GM21576 (cell line): ENCODE measurements at regions not wholly inside any gene's neighbourhood (a gene's known extent, or its start where the extent isn't known, plus 50 kb on each side); places are given as distances from the start of the nearest gene placed in this dataset.

Source experiments
- ATAC-seq: cut with Tn5 transposase; IDR thresholded peaks from one replicate; pipeline ENCODE4 v1.9.1; 2021; ENCODE audit warnings: mild to moderate bottlenecking, moderate library complexity; ENCODE audit not compliant: unreplicated experiment

GRCh38 chr15:69828181-69828828, 269.4 kb downstream of the TLE3 start:
- no peak for ATAC-seq

GRCh38 chr15:69829974-69830373, 267.7 kb downstream of the TLE3 start:
- ATAC-seq: no peak

- no peak for ATAC-seq
Observed at GRCh38 chr15:69830430-69830829, 267.3 kb downstream of the TLE3 start.

GRCh38 chr15:69830876-69831275, 266.8 kb downstream of the TLE3 start:
- ATAC-seq: no peak

GRCh38 chr15:69834267-69834666, 263.4 kb downstream of the TLE3 start:
- no peak for ATAC-seq

- no peak for ATAC-seq
Observed at GRCh38 chr15:69834761-69835160, 263.0 kb downstream of the TLE3 start.

- no peak for ATAC-seq
Observed at GRCh38 chr15:69836048-69836447, 261.7 kb downstream of the TLE3 start.

GRCh38 chr15:69836526-69837230, 261.0 kb downstream of the TLE3 start:
- ATAC-seq: no peak

- no peak for ATAC-seq
Observed at GRCh38 chr15:69838338-69838737, 259.4 kb downstream of the TLE3 start.

- ATAC-seq: no peak
Observed at GRCh38 chr15:69838994-69839393, 258.7 kb downstream of the TLE3 start.

- no peak for ATAC-seq
Observed at GRCh38 chr15:69841113-69841828, 256.4 kb downstream of the TLE3 start.

GRCh38 chr15:69842851-69843250, 254.9 kb downstream of the TLE3 start:
- ATAC-seq: no peak

GRCh38 chr15:69843276-69843899, 254.3 kb downstream of the TLE3 start:
- ATAC-seq: no peak

GRCh38 chr15:69843900-69844304, 253.8 kb downstream of the TLE3 start:
- ATAC-seq: no peak

GRCh38 chr15:69845159-69845558, 252.6 kb downstream of the TLE3 start:
- ATAC-seq: no peak

- ATAC-seq: no peak
Observed at GRCh38 chr15:69847625-69848024, 250.1 kb downstream of the TLE3 start.

GRCh38 chr15:69848096-69848495, 249.6 kb downstream of the TLE3 start:
- ATAC-seq: no peak

GRCh38 chr15:69848551-69849231, 249.0 kb downstream of the TLE3 start:
- ATAC-seq: no peak

- ATAC-seq: no peak
Observed at GRCh38 chr15:69849232-69849610, 248.5 kb downstream of the TLE3 start.

- ATAC-seq: no peak
Observed at GRCh38 chr15:69852482-69852881, 245.2 kb downstream of the TLE3 start.

- no peak for ATAC-seq
Observed at GRCh38 chr15:69852916-69853315, 244.8 kb downstream of the TLE3 start.
